ENCODE measurements at regions not wholly inside any gene's neighbourhood (a gene's known extent, or its start where the extent isn't known, plus 50 kb on each side); places are given as distances from the start of the nearest gene placed in this dataset.
"Not testable (repeated sequence)": the region's sequence is repeated elsewhere in the genome, so short reads cannot be mapped to it uniquely, and the experiment has no call there.

DNA sequence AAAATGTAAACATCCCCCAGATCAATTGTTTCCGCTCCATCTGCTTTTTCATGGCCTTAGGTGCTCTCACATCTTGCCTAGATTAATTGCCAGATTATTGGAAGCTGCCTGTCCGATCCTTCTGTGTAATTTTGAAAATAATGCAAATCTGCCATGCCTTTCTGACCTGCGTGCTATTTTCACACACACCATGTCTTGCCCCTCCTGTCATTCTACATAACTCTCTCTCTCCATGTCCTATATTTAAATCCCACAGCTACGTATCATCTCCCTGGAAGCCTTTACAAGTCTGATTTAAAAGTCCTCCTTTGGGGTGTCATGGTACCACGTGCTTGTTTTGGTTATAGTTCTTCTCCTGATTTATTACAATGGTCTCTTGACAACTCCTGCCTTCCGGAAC, 247.6 kb upstream of the ELAVL2 start:
- FAIRE-seq (no peak), DNase-seq (ENCODE audit: low spot score) (no peak)

DNA sequence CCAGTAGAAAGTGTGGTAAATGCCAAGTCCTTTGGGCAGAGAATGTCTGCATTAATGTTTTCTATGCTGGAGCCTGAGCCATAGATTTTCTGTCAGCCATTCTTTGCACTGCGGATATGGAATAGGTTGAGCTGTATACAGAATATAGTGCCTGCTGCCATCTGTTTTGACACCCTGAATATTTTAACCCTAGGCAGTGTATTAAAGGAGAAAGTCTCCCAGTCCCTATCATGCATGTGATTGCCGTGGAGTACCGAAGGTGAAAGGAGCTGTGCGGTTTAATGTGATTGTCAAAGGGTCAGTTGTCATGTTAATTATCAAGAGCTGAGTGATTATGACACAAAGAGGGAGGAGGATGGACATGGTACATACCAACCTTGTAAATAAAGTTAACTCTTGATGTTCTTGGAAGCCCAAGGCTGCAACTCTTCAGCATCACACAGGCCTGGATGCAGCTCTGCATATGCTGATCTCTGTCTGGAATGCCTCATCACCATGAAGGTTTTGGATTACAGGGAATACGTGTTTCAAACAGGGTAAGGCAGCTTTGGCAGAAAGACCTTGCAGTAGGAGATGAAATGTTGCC, 247.1 kb upstream of the ELAVL2 start:
- FAIRE-seq (no peak), DNase-seq (ENCODE audit: low spot score) (no peak)

DNA sequence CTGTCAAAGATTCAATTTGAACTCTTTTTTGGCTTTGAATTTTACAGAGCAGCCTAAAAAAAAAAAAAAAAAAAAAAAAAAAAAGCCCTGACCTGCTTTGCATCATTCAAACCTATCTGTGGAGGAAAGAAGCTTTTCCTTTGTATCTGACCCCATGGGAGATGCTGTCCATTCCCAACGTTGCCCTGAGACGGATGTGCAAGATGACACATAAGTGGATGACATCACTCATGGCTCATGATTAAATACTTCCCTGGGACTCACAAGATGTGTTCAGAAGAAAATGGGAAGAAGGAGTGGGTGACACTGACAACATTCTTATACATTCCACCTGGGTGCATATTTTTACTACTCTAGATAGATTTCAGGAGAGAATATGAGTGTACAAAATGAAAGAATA, 245.7 kb upstream of the ELAVL2 start:
- no peak for FAIRE-seq
- no peak for DNase-seq (ENCODE audit: low spot score)

DNA sequence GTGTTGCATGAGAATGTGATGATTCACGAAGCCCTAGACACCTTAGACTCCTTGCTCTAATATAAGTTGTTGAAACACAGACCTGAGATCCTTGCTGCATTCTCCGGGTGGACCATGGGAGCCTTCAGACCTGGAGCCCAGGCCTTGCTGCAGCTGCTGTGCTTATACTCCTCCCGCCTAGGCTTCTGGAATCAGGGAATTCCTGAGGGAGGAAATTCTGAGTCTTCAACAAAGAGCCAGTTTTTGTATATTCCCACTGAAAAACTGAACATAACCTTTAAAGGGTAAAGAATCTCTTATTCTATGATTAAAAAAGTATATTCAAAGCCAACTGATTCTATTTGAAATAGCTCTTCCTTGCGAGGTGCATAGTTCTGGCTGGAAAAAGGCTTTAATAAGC, 245.1 kb upstream of the ELAVL2 start:
- no peak for FAIRE-seq

DNA sequence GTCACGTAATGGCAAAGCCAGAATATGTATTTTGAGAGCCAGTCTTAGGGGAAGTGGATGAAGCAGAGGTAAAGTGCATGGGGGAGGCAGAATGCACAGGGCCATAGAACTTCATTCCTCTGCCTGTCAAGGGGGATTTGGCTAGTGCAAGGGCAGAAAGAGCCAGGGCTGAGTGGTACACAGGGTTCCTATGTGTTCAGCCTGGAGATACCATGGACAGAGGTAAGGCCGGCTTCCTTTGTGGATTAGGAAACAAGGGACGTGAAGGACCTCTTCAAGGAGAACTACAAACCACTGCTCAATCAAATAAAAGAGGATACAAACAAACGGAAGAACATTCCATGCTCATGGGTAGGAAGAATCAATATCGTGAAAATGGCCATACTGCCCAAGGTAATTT, 241.1 kb upstream of the ELAVL2 start:
- not testable (repeated sequence) for FAIRE-seq; DNase-seq (ENCODE audit: low spot score)

More for the DNA sequence above, 245.1 kb upstream of the ELAVL2 start:
- DNase-seq (ENCODE audit: low spot score) = no peak

DNA sequence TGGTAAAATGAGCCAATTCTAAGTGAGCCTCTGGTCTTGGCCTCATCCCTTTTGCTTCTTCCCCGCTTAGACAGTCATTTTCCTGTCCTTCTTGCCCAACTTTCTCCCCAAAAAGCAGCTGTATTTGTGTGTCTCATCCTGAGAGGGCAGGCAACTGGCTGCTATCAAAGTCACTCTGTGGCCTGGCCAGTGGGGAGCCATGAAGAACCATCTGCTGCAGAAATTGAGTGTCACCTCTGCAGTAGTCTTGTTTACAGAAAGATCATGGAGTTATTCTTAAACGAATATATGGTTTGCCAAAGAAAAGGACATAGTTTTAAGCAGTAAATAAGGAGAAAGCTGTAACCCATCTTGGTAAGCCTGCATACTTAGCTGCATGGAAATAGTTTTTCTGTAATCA, 233.6 kb upstream of the ELAVL2 start:
- DNase-seq (ENCODE audit: low spot score) = no peak
- FAIRE-seq = no peak

DNA sequence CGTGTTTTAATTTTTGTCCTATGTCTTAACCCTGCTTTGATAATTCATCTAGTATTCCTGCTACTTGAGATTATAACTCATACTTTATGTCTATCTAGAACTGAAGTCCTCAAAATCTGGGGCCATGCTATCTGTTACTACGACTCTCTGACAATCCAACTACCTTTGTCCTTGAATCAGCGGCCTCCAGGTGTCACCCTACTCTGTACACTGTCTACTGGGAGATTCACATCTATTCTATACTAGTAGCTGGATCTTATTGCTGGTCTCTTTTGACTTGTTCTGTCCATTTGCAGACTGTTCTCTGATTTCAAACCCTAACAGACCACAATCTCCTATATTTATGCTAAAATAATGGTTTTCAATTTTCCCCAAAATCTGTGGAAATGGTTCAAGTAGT, 225.5 kb upstream of the ELAVL2 start:
- DNase-seq (ENCODE audit: low spot score) = no peak
- FAIRE-seq = no peak

DNA sequence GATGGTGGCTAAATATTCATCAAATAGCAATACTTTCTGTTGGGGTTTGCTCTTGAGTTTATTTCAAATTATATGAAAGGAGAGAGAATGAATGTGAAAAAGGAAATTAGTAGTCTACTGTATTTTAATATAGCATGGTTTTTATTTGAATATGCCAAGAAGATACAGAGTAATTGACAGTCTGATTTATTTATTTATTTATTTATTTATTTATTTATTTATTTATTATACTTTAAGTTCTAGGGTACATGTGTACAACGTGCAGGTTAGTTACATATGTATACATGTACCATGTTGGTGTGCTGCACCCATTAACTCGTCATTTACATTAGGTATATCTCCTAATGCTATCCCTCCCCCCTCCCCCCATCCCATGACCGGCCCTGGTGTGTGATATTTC, 224.2 kb upstream of the ELAVL2 start:
- not testable (repeated sequence) for FAIRE-seq

DNA sequence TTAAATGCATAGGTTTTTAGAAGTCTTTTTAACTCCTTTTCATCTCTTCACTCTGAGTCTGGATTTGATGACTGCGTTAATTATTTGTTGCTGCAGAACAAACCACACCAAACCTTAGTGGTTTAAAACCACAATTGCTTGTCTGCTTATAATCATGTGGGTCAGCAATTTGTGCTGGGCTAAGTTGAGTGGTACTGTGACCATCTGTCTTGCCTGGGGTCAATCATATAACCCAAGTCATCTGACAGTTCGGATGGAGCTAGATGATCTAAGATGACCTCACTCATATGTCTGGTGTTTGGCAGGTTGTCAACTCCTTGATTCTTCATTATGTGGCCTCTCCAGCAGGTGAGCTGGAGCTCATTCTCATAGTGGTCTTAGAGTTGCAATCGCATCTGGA, 219.1 kb upstream of the ELAVL2 start:
- FAIRE-seq (no peak), DNase-seq (ENCODE audit: low spot score) (no peak)

More for the DNA sequence above, 224.2 kb upstream of the ELAVL2 start:
- DNase-seq (ENCODE audit: low spot score) = not testable (repeated sequence)

DNA sequence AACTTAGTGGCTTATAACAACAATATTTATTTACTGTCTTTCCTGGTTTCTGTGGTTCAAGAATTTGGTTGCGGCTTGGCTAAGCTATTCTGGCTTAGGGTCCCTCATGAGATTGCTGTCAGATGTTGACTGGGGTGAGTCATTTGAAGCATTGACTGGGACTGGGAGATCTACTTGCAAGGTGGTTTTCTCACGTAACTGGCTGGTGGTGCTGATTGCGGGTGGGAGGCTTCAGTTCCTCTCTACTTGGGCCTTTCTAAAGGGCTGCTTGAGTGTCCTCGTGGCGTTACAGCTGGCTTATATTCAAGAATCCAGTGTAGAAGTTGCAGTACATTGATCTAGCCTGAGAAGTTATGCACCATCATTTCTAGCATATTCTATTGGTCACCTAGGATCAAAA, 218.5 kb upstream of the ELAVL2 start:
- no peak for FAIRE-seq

DNA sequence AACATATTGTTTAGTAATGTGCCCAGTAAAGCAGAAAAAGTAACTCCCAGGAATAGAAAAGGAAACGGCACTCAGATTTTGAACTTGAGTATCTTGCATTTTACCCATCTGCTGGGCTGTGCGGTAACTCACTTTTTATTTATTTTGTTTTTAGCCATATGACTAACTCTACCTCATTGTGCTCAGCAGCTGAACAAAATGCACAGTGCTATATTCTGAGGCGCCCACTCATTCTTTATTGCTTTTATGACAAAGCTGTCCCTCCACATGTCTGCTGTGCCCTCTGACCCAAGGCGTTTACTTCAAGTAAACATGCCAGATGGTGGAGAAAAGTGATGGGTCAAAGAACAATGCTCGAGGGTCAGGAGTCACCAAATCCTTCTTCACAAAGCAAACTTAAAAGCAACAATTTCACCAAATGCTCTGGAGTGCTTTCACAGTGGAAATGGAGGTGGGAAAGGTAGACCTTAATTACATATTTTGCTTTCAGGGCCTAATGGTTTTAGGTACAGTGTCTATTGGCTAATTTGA, 215.2 kb upstream of the ELAVL2 start:
- FAIRE-seq (no peak), DNase-seq (ENCODE audit: low spot score) (no peak)

More for the DNA sequence above, 218.5 kb upstream of the ELAVL2 start:
- no peak for DNase-seq (ENCODE audit: low spot score)

DNA sequence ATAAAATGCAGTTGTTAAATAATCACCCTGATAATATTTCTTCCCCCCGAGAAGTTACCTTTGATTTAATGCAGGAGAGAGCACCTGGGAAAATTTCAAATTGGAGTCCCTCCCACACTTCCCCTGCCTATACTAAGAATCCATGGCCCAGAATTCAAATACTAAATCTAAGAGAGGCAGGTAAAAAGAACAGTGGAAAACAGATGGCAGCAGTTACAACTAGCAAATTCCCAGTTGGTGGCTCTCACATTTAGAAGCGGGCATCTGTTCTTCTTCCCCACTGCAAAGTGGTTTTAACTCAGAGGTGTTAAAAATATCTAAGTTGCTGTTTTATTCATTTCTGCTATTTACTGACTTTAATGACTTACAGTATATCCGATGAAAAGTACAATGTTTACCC, 210.4 kb upstream of the ELAVL2 start:
- DNase-seq (ENCODE audit: low spot score) (no peak), FAIRE-seq (no peak)

DNA sequence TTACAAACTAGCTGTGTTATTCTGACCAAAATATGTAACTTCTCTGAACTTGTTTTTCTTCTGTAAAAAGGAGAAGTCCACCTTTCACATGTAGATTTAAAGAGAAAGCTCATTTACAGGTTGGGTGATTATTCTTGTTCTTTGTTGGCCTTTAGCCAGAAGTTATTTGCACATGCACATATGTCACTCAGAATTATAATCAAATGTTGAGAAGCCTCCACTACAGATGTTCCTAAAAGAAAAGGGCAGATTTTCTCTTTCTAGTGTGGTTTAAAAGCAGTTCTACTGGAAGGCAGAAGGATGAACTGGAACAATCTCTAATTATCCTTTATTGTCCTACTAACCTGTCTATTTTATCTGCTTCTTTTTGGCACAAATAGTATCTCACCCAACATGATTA, 209.8 kb upstream of the ELAVL2 start:
- DNase-seq (ENCODE audit: low spot score) (no peak), FAIRE-seq (no peak)

DNA sequence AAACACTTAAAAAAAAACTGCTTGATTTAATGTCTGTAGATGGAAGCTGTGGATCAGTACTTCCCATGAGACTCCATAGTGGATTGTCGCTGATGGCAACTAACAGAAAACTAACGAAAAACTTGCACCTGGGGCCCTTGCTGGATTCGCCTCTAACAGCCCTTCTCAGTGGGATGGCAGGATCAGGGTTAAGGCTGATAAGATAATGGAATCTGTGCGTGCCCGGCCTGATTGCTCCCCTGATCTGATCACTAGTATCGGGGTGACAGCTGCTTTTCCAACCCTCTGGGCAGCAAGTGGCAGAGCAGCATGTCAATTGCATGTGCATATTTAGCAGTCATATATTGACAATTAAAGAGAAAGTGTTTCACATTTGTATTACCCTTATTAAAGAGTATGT, 185.8 kb upstream of the ELAVL2 start:
- no peak for FAIRE-seq
- DNase-seq (ENCODE audit: low spot score) = no peak

DNA sequence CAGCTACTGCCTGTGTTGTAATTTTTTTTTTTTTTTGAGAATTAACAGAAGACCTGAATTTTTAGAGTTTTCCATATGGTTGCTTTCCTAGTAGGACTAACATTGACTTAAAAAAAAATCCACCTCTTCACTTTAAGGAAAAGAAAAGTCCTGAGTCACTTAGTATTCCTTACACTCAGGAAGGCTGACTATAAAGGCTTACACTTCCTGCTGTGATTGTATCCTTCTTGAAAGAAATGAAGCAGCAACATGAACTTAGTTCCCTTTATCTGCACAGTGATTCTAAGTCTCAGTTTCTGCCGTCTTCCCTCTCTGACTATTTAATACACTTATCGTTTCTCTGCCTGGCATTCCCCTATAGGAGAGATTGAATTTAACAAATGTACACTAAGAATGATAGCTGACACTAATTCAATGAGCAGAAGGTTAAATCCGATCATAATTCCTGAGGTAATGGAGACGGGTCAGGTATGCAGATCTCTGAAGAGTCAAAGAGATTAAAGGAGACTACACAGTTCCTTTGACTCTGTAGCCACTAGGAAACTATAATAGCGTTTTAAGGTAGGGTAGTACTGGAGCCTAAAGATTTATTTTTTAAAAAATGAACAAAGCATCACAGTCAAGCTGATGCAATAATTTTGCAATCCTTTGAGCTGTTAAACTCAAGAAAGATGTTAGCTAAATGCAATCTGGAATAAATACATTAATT, 185.1 kb upstream of the ELAVL2 start:
- FAIRE-seq (no peak), DNase-seq (ENCODE audit: low spot score) (no peak)

DNA sequence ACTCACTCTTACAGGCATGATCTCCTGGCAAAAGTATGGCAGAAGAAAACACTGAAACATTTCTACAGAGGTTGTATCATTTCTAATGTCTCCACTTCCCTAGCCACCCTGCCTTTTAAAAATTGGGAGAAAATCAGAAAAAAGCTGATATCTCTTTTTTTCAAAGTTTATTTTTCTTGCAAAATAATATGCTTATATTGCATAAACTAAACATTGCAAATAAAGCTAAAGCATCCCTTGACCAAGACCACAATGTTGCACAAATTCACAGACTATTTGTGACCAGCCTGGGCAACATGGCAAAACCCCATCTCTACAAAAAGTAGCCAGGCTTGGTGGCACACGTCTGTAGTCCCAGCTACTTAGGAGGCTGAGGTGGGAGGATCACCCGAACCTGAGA, 183.3 kb upstream of the ELAVL2 start:
- FAIRE-seq (no peak), DNase-seq (ENCODE audit: low spot score) (no peak)

DNA sequence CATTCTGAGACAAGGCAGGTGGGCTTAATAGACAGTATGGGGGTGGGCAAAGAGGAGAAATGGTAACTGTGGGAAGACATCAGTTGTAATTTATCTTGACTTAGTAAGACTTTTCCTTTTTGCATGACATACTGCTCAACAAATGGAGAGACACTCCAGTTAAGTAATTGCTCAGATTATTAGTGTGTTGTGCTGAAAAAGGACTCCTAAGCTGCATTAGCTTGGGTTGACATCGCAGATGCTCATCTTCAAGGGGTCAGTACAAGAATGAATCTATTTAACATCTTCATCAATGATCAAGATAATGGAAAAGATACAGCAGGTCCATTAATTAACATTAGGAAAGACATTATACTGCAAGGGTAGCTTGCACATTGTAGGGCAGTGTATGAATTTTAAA, 181.1 kb upstream of the ELAVL2 start:
- DNase-seq (ENCODE audit: low spot score) (no peak), FAIRE-seq (no peak)

DNA sequence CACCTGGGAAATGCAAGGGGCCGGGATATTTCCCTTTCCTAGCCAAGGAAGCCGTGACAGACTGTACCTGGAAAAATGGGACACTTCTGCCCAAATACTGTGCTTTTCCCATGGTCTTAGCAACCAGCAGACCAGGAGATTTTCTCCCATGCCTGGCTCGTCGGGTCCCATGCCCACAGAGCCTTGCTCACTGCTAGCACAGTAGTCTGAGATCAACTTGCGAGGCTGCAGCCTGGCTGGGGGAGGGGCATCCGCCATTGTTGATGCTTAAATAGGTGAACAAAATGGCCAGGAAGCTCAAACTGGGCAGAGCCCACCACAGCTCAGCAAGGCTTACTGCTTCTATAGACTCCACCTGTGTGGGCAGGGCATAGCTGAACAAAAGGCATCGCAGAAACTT, 165.8 kb upstream of the ELAVL2 start:
- FAIRE-seq; DNase-seq (ENCODE audit: low spot score): not testable (repeated sequence)

DNA sequence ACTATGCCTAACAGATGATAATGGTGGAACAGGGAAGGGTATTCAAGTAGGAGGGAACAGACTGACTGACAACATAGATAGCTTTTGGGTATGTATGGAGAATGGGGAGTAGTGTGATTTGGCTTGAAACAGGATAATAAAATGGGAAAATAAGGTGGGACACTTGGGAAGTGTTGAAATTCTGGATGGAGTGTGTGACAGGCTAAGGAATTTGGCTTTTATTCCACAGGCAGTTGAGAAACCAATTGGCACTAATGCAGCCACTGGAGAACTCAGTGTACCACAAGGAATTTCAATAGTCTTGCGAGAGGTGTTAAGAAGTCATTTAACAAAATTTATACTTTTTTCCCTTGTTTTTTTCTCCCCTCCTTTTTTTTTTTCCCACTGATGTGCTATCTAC, 153.5 kb upstream of the ELAVL2 start:
- DNase-seq (ENCODE audit: low spot score) (no peak), FAIRE-seq (no peak)

DNA sequence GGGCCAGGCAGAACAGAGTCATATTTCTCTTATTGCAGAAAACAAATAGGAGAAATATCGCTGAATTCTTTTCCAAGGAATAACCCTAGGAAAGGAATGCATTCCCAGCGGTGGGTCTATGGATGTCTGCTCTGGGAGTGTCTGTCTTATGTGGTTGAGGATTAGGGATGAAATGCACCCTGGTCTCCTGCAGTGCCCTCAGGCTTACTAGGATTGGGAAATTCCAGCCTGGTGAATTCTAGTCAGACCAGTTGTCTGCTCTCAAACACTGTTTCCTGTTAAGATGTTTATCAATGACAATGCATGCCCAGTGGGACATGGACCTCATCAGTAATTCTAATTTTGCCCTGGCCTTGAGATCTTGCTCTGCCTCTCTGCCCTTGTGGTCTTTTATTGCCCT, 136.1 kb upstream of the ELAVL2 start:
- no peak for FAIRE-seq

DNA sequence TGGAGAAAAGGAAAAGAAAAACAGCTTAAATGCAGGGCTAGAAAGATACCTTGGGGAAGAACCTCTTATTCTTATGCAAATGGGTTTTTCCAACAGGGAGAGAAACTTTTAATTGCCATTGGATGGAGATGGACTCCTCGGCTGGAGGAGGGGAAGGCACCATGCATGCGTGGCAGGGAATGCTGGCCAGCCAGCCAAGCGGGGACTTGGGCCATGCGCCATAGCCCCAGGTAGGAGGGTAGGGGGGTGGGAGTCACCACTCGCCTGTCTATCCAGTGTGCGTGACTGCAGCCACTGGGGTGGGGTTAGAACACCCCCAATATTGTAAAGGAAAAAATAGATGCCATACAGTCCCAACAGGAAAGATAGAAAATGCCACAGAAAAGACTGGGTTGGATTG, 119.9 kb upstream of the ELAVL2 start:
- FAIRE-seq (no peak), DNase-seq (ENCODE audit: low spot score) (no peak)

More for the DNA sequence above, 136.1 kb upstream of the ELAVL2 start:
- no peak for DNase-seq (ENCODE audit: low spot score)

DNA sequence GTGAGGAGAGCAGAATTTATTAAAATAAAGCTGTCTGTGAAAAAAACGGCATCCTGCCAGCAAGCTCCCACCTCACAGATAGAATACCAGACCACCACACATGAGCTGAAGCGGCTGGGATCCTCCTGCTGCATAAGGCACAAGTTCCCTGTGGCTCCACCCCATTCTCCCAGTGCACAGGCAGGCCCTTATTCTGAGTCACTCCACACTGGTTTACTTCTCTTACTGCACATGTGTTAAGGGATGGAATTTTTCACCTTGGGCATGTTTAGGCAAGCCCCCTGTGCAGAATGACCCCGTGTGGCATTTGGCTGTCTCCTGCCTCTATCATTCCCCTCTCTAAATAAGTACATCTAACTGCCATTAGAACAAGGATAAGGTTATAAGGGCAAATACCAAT, 115.0 kb upstream of the ELAVL2 start:
- FAIRE-seq = no peak
- no peak for DNase-seq (ENCODE audit: low spot score)

DNA sequence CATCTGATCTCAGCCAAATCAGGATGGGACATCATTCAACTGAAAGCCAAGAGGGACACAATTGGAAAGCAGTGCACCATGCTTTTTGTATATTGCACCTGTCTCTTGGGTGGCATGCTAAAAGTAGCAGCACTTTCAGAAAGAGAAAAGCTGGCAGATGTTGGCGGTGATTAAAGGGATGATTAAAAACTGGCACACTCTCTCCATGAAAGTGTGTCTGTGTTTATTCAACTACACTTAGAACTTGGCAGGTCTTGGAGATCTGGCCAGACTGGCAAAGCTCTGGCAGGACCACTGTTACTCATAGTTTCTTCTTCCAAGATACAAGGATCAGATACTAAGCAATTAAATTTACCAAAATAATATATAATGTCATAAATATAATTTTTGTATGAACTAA, 112.9 kb upstream of the ELAVL2 start:
- DNase-seq (ENCODE audit: low spot score) (no peak), FAIRE-seq (no peak)

All from RCC 7860 (cell line).